Panc1 (cell line): ENCODE measurements at regions not wholly inside any gene's neighbourhood (a gene's known extent, or its start where the extent isn't known, plus 50 kb on each side); places are given as distances from the start of the nearest gene placed in this dataset.

ENCODE experiments used
- ATAC-seq: fragments of 200-7000 bp; cut with Tn5 transposase; 2 replicates; pipeline ENCODE4 v1.9.1; 2020; ENCODE audit warnings: mild to moderate bottlenecking, moderate library complexity
- BruUV-seq: library from RNA; stranded (reverse); fragments of 400-500 nt; replicated peaks from 2 replicates; lab custom pipeline; 2021; lab: Mats Ljungman, UMichigan
- CTCF ChIA-PET: fragments of 300-600 bp; sonication (Branson Sonifier 250); formaldehyde crosslinking; loops from one replicate; lab custom pipeline; 2022; ENCODE audit warnings: antibody characterized with exemption; lab: Charles Lee
- POLR2A ChIA-PET: fragments of 300-600 bp; sonication (Branson Sonifier 250); formaldehyde crosslinking; loops from one replicate; lab custom pipeline; 2022; ENCODE audit warnings: antibody characterized with exemption; lab: Charles Lee
- DNase-seq: peaks from one replicate; pipeline ENCODE4 v3.0.0-alpha.2; 2010; ENCODE audit warnings: low read depth, low spot score
- H3K27ac ChIP-seq: 2 replicates; pipeline ENCODE4 v1.5.1; 2011; ENCODE audit warnings: mild to moderate bottlenecking, low read length, inconsistent platforms
- H3K27me3 ChIP-seq: fragments of 200-500 bp; sonication (Bioruptor generic); 2 replicates; pipeline ENCODE4 v1.6.0; 2014; ENCODE audit warnings: low read length, inconsistent platforms; ENCODE audit not compliant: control insufficient read depth, insufficient read depth
- H3K36me3 ChIP-seq: fragments of 200-500 bp; sonication (Bioruptor generic); 2 replicates; pipeline ENCODE4 v1.5.1; 2014; ENCODE audit warnings: inconsistent platforms, mild to moderate bottlenecking, low read length, moderate library complexity; ENCODE audit not compliant: control insufficient read depth, insufficient read depth
- H3K4me1 ChIP-seq: 2 replicates; pipeline ENCODE4 v1.5.1; 2011; ENCODE audit warnings: inconsistent platforms, mild to moderate bottlenecking, low read length, moderate library complexity; ENCODE audit not compliant: control insufficient read depth, insufficient read depth
- H3K4me3 ChIP-seq, 2 experiments: 2 replicates each; pipeline ENCODE4 v1.5.1; 2011 to 2012; ENCODE audit warnings: low read depth in 2 of 2, low read length in 2 of 2, mild to moderate bottlenecking in 2 of 2, inconsistent platforms in 1 of 2, moderate library complexity in 1 of 2
- H3K9me3 ChIP-seq: fragments of 200-500 bp; sonication (Bioruptor generic); 2 replicates; pipeline ENCODE4 v1.5.1; 2014; ENCODE audit warnings: low read depth, mild to moderate bottlenecking, inconsistent platforms, low read length, moderate library complexity; ENCODE audit not compliant: control insufficient read depth, insufficient read depth
- POLR2AphosphoS5 ChIP-seq: IDR thresholded peaks from 2 replicates; pipeline ENCODE4 v1.6.1; 2012; ENCODE audit warnings: mild to moderate bottlenecking, low read depth, low read length, moderate library complexity
- SIN3A ChIP-seq: IDR thresholded peaks from 2 replicates; pipeline ENCODE4 v1.6.1; 2012; ENCODE audit warnings: low read depth, mild to moderate bottlenecking, low read length, moderate library complexity, borderline replicate concordance; ENCODE audit not compliant: insufficient read depth
- TCF7L2 ChIP-seq: IDR thresholded peaks from 2 replicates; pipeline ENCODE4 v1.6.1; 2011; ENCODE audit warnings: mild to moderate bottlenecking, low read depth, low read length, inconsistent platforms
- in situ Hi-C: cut with HindIII; loops from 2 replicates; pipeline ENCODE4 v1.10.0; 2016; ENCODE audit warnings: low sequenced_read_pairs, low pct_unique_long_range_greater_than_20kb
- intact Hi-C: fragments of 100-400 bp; cut with micrococcal nuclease; formaldehyde crosslinking; loops from one replicate; pipeline ENCODE4 v1.10.0; 2022; ENCODE audit not compliant: unreplicated experiment
- TF ChIP-seq, protein P1 (sequence below), 2 experiments: IDR thresholded peaks; 2 replicates each; pipeline ENCODE4 v1.6.1; 2011 to 2012; ENCODE audit warnings: low read depth in 2 of 2, control low read depth in 1 of 2, low read length in 1 of 2, mild to moderate bottlenecking in 1 of 2, moderate library complexity in 1 of 2; ENCODE audit not compliant: insufficient read depth in 1 of 2
- TF ChIP-seq, protein P2 (sequence below): fragments of 450-650 bp; IDR thresholded peaks from 2 replicates; pipeline ENCODE4 v1.5.1; 2017; ENCODE audit warnings: mild to moderate bottlenecking

DNA sequence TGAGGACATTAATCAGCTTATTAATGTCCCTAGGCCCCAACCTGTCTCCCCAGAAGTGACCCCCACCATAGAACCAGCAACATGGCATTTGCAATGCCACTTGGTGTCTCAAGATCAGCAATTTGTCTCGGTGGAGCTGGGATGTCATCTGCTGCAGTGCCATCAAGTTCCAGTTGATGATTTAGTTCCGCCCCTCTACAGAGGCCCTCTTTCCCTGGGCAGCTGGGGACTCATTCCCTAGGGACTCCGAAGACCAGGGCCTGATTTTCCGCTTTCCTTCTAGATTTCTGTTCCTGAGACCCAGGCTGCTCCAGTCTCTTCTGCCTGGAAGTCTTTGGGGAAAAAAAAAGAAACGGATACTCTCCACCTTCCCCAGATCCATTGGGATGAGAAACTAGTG is 122.5 kb upstream of the NANOS1 start:
- ChIA-PET POLR2A (no interaction called here), CTCF (no interaction called here)
- Histone ChIP-seq H3K27ac (no peak overlapping the region), H3K4me3 (no peak overlapping the region), H3K36me3 (no peaks in the 10 kb centered on the region), H3K9me3 (no peaks in the 10 kb centered on the region), H3K4me1 (peaks cover 6% of the 10 kb centered on the region; the same call in 1 of the 2 replicates), H3K27me3 (0 out of 2 replicates have a peak, but pooled peaks cover 1% of the 10 kb centered on the region)
- in situ Hi-C loops = no loop called here
- no peak for TF ChIP-seq SIN3A
- TF ChIP-seq, protein P1, sequence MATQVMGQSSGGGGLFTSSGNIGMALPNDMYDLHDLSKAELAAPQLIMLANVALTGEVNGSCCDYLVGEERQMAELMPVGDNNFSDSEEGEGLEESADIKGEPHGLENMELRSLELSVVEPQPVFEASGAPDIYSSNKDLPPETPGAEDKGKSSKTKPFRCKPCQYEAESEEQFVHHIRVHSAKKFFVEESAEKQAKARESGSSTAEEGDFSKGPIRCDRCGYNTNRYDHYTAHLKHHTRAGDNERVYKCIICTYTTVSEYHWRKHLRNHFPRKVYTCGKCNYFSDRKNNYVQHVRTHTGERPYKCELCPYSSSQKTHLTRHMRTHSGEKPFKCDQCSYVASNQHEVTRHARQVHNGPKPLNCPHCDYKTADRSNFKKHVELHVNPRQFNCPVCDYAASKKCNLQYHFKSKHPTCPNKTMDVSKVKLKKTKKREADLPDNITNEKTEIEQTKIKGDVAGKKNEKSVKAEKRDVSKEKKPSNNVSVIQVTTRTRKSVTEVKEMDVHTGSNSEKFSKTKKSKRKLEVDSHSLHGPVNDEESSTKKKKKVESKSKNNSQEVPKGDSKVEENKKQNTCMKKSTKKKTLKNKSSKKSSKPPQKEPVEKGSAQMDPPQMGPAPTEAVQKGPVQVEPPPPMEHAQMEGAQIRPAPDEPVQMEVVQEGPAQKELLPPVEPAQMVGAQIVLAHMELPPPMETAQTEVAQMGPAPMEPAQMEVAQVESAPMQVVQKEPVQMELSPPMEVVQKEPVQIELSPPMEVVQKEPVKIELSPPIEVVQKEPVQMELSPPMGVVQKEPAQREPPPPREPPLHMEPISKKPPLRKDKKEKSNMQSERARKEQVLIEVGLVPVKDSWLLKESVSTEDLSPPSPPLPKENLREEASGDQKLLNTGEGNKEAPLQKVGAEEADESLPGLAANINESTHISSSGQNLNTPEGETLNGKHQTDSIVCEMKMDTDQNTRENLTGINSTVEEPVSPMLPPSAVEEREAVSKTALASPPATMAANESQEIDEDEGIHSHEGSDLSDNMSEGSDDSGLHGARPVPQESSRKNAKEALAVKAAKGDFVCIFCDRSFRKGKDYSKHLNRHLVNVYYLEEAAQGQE (IDR thresholded peaks at IDR 0.05; ENCODE audit: insufficient read depth in 1 of 2, low read depth in 2 of 2, low read length in 1 of 2) = no peak
- TF ChIP-seq, protein P2, sequence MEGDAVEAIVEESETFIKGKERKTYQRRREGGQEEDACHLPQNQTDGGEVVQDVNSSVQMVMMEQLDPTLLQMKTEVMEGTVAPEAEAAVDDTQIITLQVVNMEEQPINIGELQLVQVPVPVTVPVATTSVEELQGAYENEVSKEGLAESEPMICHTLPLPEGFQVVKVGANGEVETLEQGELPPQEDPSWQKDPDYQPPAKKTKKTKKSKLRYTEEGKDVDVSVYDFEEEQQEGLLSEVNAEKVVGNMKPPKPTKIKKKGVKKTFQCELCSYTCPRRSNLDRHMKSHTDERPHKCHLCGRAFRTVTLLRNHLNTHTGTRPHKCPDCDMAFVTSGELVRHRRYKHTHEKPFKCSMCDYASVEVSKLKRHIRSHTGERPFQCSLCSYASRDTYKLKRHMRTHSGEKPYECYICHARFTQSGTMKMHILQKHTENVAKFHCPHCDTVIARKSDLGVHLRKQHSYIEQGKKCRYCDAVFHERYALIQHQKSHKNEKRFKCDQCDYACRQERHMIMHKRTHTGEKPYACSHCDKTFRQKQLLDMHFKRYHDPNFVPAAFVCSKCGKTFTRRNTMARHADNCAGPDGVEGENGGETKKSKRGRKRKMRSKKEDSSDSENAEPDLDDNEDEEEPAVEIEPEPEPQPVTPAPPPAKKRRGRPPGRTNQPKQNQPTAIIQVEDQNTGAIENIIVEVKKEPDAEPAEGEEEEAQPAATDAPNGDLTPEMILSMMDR = no peak
- DNase-seq = no peak
- BruUV-seq = no TSS peak
- ATAC-seq = no peak
- intact Hi-C loops = no loop called here

DNA sequence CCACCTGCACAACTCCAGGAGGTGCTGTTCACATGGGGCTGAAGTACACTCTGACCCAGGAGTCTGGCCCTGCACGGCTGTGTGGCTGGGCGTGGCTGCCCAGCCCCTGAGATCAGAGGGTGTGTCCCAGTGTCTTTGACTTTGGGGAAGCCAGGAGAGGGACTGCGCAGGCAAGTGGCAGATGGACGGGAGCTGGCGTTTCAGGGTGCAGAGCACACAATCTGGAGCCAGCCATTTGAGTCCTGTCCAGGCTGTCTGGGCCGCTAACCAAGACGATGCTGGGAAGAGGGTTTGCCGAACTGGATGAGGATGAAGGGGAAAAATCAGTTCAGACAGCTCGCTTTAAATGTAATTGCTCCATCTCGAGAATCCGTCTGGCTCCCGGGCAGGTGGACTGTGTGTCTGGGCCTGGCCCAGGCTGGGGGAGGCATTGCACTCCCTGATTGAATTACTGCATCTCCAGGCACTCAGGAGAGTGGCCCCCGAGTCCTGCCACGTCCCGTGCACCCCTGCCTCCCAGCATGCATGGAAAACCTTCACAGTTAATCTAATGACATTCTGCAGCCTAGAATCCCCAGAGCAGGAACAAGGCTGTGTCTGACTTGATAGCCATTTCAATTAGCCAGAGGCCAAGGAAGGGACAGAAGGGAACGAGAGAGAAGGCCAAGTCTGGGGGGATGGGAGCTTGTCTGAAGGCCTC is 120.8 kb upstream of the NANOS1 start:
- POLR2A ChIA-PET = no interaction called here
- Histone ChIP-seq H3K9me3 (no peaks in the 10 kb centered on the region), H3K4me3 (no peak overlapping the region), H3K36me3 (no peaks in the 10 kb centered on the region), H3K4me1 (peaks cover 6% of the 10 kb centered on the region; the same call in 1 of the 2 replicates), H3K27ac (no peak overlapping the region), H3K27me3 (no peaks in the 10 kb centered on the region)
- CTCF ChIA-PET = no interaction called here
- TF ChIP-seq, protein P1 (IDR thresholded peaks at IDR 0.05; ENCODE audit: insufficient read depth in 1 of 2, low read depth in 2 of 2, low read length in 1 of 2) = no peak
- TF ChIP-seq, protein P2 = no peak
- TF ChIP-seq SIN3A = no peak
- TF ChIP-seq TCF7L2 = no peak
- no peak for TF ChIP-seq POLR2AphosphoS5
- peak; percentile 42; the same call in 1 of the 2 replicates for ATAC-seq
- DNase-seq = no peak
- BruUV-seq = no TSS peak
- intact Hi-C loops = no loop called here
- in situ Hi-C loops = no loop called here
